ENCODE measurements at regions not wholly inside any gene's neighbourhood (a gene's known extent, or its start where the extent isn't known, plus 50 kb on each side); places are given as distances from the start of the nearest gene placed in this dataset.
"Not testable (repeated sequence)": the region's sequence is repeated elsewhere in the genome, so short reads cannot be mapped to it uniquely, and the experiment has no call there.

GRCh38 chr2:145757503-145758246 lies 1237.8 kb upstream of the ZEB2 start:
- DNase-seq (ENCODE audit: low read depth, low spot score) = no peak

- no peak for DNase-seq (ENCODE audit: low read depth, low spot score)
Observed at GRCh38 chr2:145755019-145755837, 1235.3 kb upstream of the ZEB2 start.

GRCh38 chr2:145753966-145754365 lies 1234.0 kb upstream of the ZEB2 start:
- no peak for DNase-seq (ENCODE audit: low read depth, low spot score)

GRCh38 chr2:145753041-145753608 lies 1233.2 kb upstream of the ZEB2 start:
- DNase-seq (ENCODE audit: low read depth, low spot score) = no peak

GRCh38 chr2:145752091-145752806 lies 1232.3 kb upstream of the ZEB2 start:
- DNase-seq (ENCODE audit: low read depth, low spot score) = peak; percentile 66

- no peak for DNase-seq (ENCODE audit: low read depth, low spot score)
Observed at GRCh38 chr2:145751629-145752028, 1231.7 kb upstream of the ZEB2 start.

GRCh38 chr2:145751155-145751554 lies 1231.2 kb upstream of the ZEB2 start:
- DNase-seq (ENCODE audit: low read depth, low spot score) = no peak

- no peak for DNase-seq (ENCODE audit: low read depth, low spot score)
Observed at GRCh38 chr2:145750612-145751011, 1230.7 kb upstream of the ZEB2 start.

GRCh38 chr2:145750144-145750543 lies 1230.2 kb upstream of the ZEB2 start:
- no peak for DNase-seq (ENCODE audit: low read depth, low spot score)

GRCh38 chr2:145749556-145749955 lies 1229.6 kb upstream of the ZEB2 start:
- no peak for DNase-seq (ENCODE audit: low read depth, low spot score)

- no peak for DNase-seq (ENCODE audit: low read depth, low spot score)
Observed at GRCh38 chr2:145748927-145749326, 1229.0 kb upstream of the ZEB2 start.

GRCh38 chr2:145747715-145748114 lies 1227.8 kb upstream of the ZEB2 start:
- no peak for DNase-seq (ENCODE audit: low read depth, low spot score)

- DNase-seq (ENCODE audit: low read depth, low spot score) = not testable (repeated sequence)
Observed at GRCh38 chr2:145745387-145745721, 1225.4 kb upstream of the ZEB2 start.

GRCh38 chr2:145744541-145745386 lies 1224.8 kb upstream of the ZEB2 start:
- no peak for DNase-seq (ENCODE audit: low read depth, low spot score)

GRCh38 chr2:145743011-145743410 lies 1223.1 kb upstream of the ZEB2 start:
- no peak for DNase-seq (ENCODE audit: low read depth, low spot score)

GRCh38 chr2:145741636-145742035 lies 1221.7 kb upstream of the ZEB2 start:
- DNase-seq (ENCODE audit: low read depth, low spot score) = no peak

GRCh38 chr2:145741181-145741580 lies 1221.3 kb upstream of the ZEB2 start:
- no peak for DNase-seq (ENCODE audit: low read depth, low spot score)

GRCh38 chr2:145740302-145740701 lies 1220.4 kb upstream of the ZEB2 start:
- no peak for DNase-seq (ENCODE audit: low read depth, low spot score)

- no peak for DNase-seq (ENCODE audit: low read depth, low spot score)
Observed at GRCh38 chr2:145739681-145740080, 1219.8 kb upstream of the ZEB2 start.

- DNase-seq (ENCODE audit: low read depth, low spot score) = no peak
Observed at GRCh38 chr2:145736871-145737270, 1217.0 kb upstream of the ZEB2 start.

- no peak for DNase-seq (ENCODE audit: low read depth, low spot score)
Observed at GRCh38 chr2:145731467-145731866, 1211.5 kb upstream of the ZEB2 start.
